HG03159 (cell line): ENCODE measurements at regions not wholly inside any gene's neighbourhood (a gene's known extent, or its start where the extent isn't known, plus 50 kb on each side); places are given as distances from the start of the nearest gene placed in this dataset.

Source experiments
- ATAC-seq: cut with Tn5 transposase; IDR thresholded peaks from one replicate; pipeline ENCODE4 v1.9.1; 2021; ENCODE audit warnings: mild to moderate bottlenecking, moderate library complexity; ENCODE audit not compliant: unreplicated experiment

GRCh38 chr6:113317442-113317841 is 539.7 kb upstream of the MARCKS start:
- ATAC-seq: no peak

GRCh38 chr6:113317891-113318574 is 539.1 kb upstream of the MARCKS start:
- no peak for ATAC-seq

GRCh38 chr6:113318575-113318917 is 538.6 kb upstream of the MARCKS start:
- no peak for ATAC-seq

DNA sequence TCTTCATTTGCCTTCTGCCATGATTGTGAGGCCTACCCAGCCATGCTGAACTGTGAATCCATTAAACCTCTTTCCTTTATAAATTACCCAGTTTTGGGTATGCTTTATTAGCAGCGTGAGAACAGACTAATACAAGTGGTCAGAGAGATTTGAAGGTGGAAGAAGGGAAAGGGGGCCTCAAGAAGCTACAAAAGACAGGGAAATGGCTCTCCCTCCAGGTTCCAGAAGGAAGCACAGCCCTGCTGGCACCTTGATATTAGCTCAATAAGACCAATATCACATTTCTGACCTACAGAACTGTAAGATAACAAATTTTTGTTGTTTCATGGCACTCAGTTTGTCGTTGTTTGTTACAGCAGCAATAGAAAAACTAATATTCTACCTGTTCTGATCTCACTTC is 536.5 kb upstream of the MARCKS start:
- no peak for ATAC-seq

DNA sequence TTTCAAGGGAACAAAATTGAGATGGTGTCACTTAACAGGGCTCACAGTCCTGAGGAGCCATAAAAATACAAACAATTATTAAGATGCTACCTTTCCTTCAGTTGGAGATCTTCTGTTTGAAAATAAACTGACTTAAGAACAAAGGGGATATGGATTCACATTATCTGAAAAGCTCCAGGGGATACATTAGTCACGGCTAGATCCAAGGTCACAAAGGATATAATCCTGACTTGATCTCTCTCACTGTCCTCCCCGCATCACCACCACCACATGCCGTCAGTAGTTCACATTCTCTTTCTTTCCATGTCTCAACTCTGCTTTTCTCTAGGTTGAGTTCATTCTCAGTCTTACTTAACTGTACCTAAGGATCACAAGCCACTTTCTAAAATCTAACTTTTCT is 530.4 kb upstream of the MARCKS start:
- ATAC-seq: no peak

DNA sequence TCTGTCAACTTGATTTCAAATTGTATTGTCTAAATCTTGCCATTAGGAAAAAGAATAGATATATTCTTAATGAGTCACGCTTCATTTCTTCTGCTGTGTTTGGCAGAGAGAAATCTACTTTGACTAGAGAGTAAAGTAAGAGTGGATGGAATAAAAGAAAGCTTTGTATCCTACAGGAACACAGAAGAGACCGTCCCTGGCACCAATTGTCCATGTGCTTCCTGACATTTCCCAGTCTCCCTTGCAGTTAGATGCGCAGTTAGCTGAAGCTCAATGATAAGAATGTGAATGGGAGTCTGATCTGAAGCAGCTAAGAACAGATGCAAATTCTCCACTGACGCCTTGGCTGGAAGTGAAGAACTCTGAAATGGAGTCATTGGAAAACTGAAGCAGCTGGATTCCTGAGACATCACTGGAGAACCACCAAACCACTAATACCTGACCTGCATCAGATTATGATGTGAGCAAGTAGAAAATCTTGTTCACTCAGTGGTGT is 528.2 kb upstream of the MARCKS start:
- no peak for ATAC-seq

DNA sequence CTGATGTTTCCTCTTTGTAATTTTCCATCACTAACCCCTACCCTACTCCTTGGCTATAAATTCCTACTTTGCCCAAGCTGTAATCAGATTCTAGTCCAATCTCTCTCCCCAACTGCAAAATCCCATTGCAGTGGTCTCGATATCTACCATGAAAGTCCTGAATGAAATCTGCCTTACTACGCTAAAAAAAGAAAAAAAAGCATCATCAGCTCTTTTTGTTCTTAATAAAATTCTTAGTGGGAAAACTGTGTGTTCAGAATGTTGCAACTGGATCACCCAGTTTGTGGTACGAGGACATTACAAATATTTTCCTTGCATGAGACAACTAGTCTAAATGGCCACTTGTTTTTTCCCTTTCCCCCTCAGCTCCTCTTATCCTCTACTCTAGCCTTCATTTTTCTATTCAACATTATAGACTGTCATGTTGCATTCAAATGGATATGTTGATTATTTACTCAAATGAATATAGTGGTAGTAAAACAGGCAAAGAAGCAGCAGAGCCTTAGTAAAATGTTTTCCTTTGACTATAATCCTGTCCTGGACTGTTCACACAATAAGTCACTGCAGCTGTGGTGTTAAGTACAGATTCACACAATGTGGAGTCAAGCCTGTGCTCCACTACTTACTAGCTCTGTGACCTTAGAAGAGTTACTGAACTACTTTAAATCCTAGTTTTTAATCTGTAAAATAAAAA is 527.1 kb upstream of the MARCKS start:
- no peak for ATAC-seq

GRCh38 chr6:113330636-113330946 is 526.6 kb upstream of the MARCKS start:
- ATAC-seq: no peak

- no peak for ATAC-seq
Observed at GRCh38 chr6:113331021-113331420, 526.1 kb upstream of the MARCKS start.

DNA sequence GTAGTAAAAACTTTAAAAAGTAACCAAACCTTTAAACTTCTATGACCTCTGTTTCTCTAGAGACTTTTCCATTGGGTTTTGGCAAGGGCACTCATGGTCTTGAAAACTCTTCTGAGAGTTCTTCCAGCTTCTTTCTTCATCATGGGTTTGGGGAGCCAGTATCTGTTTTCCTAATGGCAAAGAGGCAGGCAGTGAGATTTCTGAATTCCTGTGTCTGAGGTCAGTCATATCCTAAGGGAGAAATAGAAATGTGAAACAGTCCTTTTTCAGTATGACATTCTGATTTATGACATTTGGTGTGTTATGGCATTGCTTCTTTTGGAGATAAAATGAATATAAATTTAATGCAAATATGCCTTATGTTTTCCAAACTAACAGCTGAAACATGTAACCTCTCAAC is 518.5 kb upstream of the MARCKS start:
- ATAC-seq: no peak

DNA sequence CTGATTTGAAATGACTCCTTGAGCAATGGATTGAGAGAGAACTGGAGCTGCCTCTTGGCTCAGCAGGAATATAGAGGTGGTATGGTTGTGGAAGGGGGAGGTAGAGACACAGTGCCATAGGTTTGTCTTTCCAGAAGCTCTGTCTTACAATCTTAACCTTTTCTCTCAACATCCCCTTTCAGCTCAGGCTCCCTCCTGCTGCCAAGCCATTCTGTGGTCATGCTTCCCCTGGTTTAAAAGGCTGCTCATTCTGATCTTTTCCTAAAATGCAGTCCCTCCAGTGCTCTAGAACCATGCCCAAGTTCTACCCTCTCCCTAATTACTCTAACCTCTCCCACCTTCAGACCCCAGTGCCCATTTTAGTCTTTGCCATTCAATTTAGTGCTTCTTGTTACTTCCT is 517.9 kb upstream of the MARCKS start:
- ATAC-seq: no peak

DNA sequence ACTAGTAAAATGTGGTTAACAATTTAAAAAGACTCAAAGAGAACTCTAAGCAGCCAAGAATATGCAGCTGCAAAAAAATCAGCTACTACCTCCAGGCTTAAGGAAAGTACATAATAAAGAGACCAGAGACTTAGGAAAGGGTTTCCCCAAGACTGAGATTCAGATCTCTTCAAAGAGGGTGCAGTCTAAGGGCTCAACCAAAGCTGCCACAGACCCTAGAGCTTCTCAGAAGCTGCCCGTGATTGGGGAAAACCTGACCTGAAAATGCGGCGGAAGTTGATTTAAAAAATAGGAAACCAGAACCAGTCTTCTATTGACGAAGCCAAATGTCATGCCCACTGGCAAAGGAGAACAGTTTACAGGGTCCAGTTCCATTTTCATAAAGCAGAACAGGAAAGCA is 516.8 kb upstream of the MARCKS start:
- ATAC-seq: no peak

- ATAC-seq: no peak
Observed at GRCh38 chr6:113343940-113344339, 513.2 kb upstream of the MARCKS start.

GRCh38 chr6:113344969-113345368 is 512.2 kb upstream of the MARCKS start:
- no peak for ATAC-seq

DNA sequence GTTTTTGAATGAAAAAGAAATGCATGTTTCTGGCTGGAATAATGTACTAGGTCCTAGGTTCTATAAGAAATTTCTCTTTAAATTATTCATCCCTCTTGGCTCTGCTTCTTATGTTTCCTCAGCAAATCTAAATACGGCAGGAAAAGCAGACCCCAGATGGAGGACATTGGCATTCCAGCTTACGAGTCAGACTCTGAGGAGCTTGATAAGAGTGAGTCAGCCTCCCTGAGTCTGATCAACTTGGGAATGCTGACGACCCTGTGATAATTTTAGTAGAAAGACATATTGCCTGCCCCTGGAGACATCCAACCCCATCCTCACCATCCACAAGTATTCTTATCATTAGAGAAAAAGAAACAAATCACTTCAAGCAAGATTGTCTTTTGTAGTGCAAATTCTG is 509.7 kb upstream of the MARCKS start:
- no peak for ATAC-seq

DNA sequence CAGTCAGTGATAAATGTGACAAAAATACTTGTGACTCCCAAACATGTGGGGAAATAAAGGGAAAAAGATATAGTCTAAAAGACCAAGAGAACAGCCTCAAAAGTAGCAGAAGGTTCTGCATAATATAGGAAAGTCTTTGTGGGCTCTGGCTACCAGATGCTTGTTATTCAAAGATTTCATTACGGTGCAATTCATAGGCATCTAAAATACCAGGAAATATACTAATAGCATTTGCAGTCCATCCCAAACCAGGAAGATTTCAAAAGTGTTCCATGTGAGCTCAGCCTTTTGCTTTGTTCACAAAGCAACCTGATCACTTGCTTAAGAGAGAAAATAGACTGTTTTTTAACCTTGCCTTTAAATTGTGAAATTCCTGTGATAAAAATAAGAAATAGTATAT is 506.7 kb upstream of the MARCKS start:
- no peak for ATAC-seq

GRCh38 chr6:113351173-113351834 is 505.8 kb upstream of the MARCKS start:
- ATAC-seq: no peak

GRCh38 chr6:113352029-113352801 is 504.9 kb upstream of the MARCKS start:
- no peak for ATAC-seq

DNA sequence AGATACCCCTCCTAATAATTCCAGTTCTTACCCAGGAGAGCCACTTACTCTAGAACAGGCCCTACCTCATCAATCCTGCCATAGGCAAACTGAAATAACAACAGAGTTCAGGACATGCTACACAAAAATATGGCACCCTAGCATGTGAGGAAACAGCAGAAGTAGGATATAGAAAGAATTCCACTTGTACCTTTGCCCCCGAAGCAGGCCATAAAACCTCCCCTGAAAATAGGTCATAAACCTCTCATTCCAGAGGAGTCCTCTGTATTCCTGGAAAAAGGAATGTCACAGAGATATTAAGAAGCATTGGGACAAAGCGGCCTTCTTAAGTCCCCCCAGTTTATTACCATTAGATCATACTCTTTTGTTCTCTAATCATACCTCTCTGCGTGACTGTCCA is 504.3 kb upstream of the MARCKS start:
- ATAC-seq: no peak

- no peak for ATAC-seq
Observed at GRCh38 chr6:113353392-113353791, 503.8 kb upstream of the MARCKS start.

DNA sequence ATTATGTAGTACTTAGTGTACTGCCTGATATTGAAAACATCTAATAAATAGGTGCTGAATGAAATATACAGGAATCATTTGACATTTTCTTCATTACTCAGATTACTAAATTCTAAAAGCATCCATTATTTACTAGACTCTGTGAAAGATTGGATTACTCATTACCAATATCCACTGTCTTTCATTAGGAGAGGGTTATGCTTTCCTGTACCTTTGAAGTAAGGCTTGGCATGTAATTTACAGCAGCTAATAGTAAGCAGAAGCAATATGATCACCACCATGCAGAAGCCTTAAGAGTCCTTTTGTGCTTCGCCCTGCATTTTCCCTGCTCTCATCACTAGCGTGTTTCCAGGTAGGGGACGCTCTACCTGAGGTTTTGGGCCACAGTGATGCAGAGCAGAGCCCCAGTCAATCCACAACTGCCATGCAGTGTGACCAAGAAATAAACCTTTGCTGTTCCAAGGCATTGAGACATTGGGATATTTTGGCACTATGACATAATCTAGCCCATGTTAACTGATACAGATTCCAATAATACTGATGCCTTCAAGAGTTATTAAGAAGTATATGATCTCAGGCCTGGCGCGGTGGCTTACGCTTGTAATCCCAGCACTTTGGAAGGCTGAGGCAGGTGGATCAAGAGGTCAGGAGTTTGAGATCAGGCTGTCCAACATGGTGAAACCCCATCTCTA is 502.8 kb upstream of the MARCKS start:
- no peak for ATAC-seq
